SU-DHL-6 (cell line): ENCODE measurements at regions not wholly inside any gene's neighbourhood (a gene's known extent, or its start where the extent isn't known, plus 50 kb on each side); places are given as distances from the start of the nearest gene placed in this dataset.

Source experiments
- EZH2phosphoT487 ChIP-seq: fragments of 200-600 bp; sonication (generic), shearing (Covaris generic); conservative IDR thresholded peaks from 2 replicates; pipeline ENCODE4 v1.6.1; 2018; ENCODE audit warnings: mild to moderate bottlenecking, antibody characterized with exemption, low read length, moderate library complexity, mixed read lengths
- TF ChIP-seq, protein P1 (sequence below): fragments of 200-600 bp; sonication (generic); IDR thresholded peaks from one replicate; pipeline ENCODE4 v1.5.1; 2017; ENCODE audit warnings: antibody characterized with exemption, mild to moderate bottlenecking, low read length, moderate library complexity; ENCODE audit not compliant: insufficient read depth, poor library complexity, severe bottlenecking

DNA sequence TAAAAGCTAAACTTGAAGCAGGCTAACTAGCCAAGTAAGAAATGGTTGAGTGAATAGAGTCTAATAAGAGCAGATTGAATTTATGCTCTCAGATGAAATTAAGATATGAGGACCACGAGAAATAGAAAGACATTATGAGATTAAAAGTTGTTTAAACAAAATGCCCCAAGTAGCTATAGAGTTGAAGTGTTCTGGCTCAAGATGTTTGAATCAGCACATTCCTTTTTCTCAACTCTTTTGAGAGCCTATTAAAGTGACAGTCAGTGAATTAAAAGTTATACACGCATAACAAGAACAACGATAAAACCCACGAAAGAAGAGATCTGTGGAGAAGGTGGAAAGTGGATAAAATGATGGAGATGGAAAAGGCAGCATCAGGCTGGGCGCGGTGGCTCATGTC is 322.2 kb upstream of the ANKRD30A start:
- TF ChIP-seq, protein P1, sequence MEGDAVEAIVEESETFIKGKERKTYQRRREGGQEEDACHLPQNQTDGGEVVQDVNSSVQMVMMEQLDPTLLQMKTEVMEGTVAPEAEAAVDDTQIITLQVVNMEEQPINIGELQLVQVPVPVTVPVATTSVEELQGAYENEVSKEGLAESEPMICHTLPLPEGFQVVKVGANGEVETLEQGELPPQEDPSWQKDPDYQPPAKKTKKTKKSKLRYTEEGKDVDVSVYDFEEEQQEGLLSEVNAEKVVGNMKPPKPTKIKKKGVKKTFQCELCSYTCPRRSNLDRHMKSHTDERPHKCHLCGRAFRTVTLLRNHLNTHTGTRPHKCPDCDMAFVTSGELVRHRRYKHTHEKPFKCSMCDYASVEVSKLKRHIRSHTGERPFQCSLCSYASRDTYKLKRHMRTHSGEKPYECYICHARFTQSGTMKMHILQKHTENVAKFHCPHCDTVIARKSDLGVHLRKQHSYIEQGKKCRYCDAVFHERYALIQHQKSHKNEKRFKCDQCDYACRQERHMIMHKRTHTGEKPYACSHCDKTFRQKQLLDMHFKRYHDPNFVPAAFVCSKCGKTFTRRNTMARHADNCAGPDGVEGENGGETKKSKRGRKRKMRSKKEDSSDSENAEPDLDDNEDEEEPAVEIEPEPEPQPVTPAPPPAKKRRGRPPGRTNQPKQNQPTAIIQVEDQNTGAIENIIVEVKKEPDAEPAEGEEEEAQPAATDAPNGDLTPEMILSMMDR = no peak
- TF ChIP-seq EZH2phosphoT487 = no peak
